K562 (cell line): ENCODE measurements at regions not wholly inside any gene's neighbourhood (a gene's known extent, or its start where the extent isn't known, plus 50 kb on each side); places are given as distances from the start of the nearest gene placed in this dataset.

Experiments
- ATAC-seq: fragments of 200-7000 bp; cut with Tn5 transposase; 3 replicates; pipeline ENCODE4 v1.9.1; 2020; ENCODE audit warnings: moderate library complexity
- BruUV-seq: library from RNA; stranded (reverse); fragments of 400-500 nt; replicated peaks from 2 replicates; lab custom pipeline; 2021; lab: Mats Ljungman, UMichigan
- CTCF ChIA-PET: fragments of 300-600 bp; formaldehyde crosslinking; extraction: SDS; loops from one replicate; lab custom pipeline; 2021; ENCODE audit warnings: low intra/inter-chr PET ratio; lab: Yijun Ruan, JAX
- POLR2A ChIA-PET: fragments of 300-600, 350-650 bp; sonication (Branson Sonifier 250); formaldehyde crosslinking; extraction: SDS; loops from one replicate; lab custom pipeline; 2021; ENCODE audit warnings: antibody characterized with exemption, inconsistent platforms; lab: Yijun Ruan, JAX
- DNase-seq, 4 experiments: peaks; one replicate each; pipeline versions ENCODE4 v3.0.0 to v3.0.0-alpha.2; 2011 to 2018; ENCODE audit warnings: low spot score in 3 of 4, mixed read lengths in 3 of 4; ENCODE audit errors: extremely low read depth in 1 of 4
- FAIRE-seq: peaks from 2 replicates; lab custom pipeline; 2011; peaks lifted over from hg19 to GRCh38; lab: Jason Lieb, UNC
- H2AFZ ChIP-seq: 2 replicates; pipeline ENCODE4 v1.6.0; 2011; ENCODE audit warnings: low read depth, low read length, control low read depth, inconsistent platforms
- H3K27ac ChIP-seq: fragments of 200-600 bp; 3 replicates; pipeline ENCODE4 v1.8.0; 2011; ENCODE audit warnings: low read depth, mild to moderate bottlenecking, control low read depth, inconsistent platforms, low read length, moderate library complexity, mixed read lengths; ENCODE audit errors: extremely low read depth
- H3K27me3 ChIP-seq, 2 experiments: fragments of 300-600 bp in 1 of 2; 2 replicates in 1 of 2; 3 replicates in 1 of 2; pipeline versions ENCODE4 v1.6.0 to v1.8.0; 2011; ENCODE audit warnings: inconsistent platforms in 2 of 2, low read length in 2 of 2, mild to moderate bottlenecking in 1 of 2, mixed read lengths in 1 of 2, moderate library complexity in 1 of 2; ENCODE audit not compliant: control insufficient read depth in 2 of 2, insufficient read depth in 2 of 2
- H3K36me3 ChIP-seq: fragments of 300-600 bp; 3 replicates; pipeline ENCODE4 v1.8.0; 2011; ENCODE audit warnings: mild to moderate bottlenecking, low read length, inconsistent platforms; ENCODE audit not compliant: control insufficient read depth, insufficient read depth
- H3K4me1 ChIP-seq, 2 experiments: fragments of 200-600 bp in 1 of 2; replicated peaks in 1 of 2; 2 replicates in 1 of 2; 3 replicates in 1 of 2; pipeline versions ENCODE4 v1.5.1 to v1.8.0; 2011; ENCODE audit warnings: inconsistent platforms in 2 of 2, low read length in 2 of 2, mild to moderate bottlenecking in 1 of 2, mixed read lengths in 1 of 2, moderate library complexity in 1 of 2; ENCODE audit not compliant: control insufficient read depth in 2 of 2, insufficient read depth in 2 of 2
- H3K4me2 ChIP-seq: 2 replicates; pipeline ENCODE4 v1.6.1; 2011; ENCODE audit warnings: low read length, control low read depth, inconsistent platforms, mixed read lengths; ENCODE audit not compliant: insufficient read depth
- H3K4me3 ChIP-seq: fragments of 200-600 bp; sonication (generic), shearing (Covaris generic); 2 replicates; pipeline ENCODE4 v1.5.1; 2016; ENCODE audit warnings: control low read depth, inconsistent platforms
- H3K79me2 ChIP-seq: fragments of 200-600 bp; 3 replicates; pipeline ENCODE4 v1.8.0; 2011; ENCODE audit warnings: low read length, inconsistent platforms; ENCODE audit not compliant: control insufficient read depth, insufficient read depth
- H3K9ac ChIP-seq, 2 experiments: 2 replicates each; pipeline versions ENCODE4 v1.6.0 to v1.6.1; 2011; ENCODE audit warnings: low read depth in 2 of 2, low read length in 2 of 2, control low read depth in 1 of 2, inconsistent platforms in 1 of 2, mild to moderate bottlenecking in 1 of 2, mixed read lengths in 1 of 2; ENCODE audit not compliant: insufficient read depth in 1 of 2
- H3K9me1 ChIP-seq: one replicate; pipeline ENCODE4 v1.6.0; 2011; ENCODE audit warnings: inconsistent platforms, mild to moderate bottlenecking, low read length, moderate library complexity; ENCODE audit not compliant: control insufficient read depth, insufficient read depth
- H3K9me3 ChIP-seq: replicated peaks from 2 replicates; pipeline ENCODE4 v1.5.1; 2011; ENCODE audit warnings: low read depth, low read length, inconsistent platforms; ENCODE audit not compliant: control insufficient read depth, insufficient read depth
- H4K20me1 ChIP-seq: replicated peaks from 2 replicates; pipeline ENCODE4 v1.6.1; 2011; ENCODE audit warnings: low read length, inconsistent platforms, mixed read lengths; ENCODE audit not compliant: control insufficient read depth, insufficient read depth
- CBFA2T2 ChIP-seq: fragments of 450-650 bp; conservative IDR thresholded peaks from 2 replicates; pipeline ENCODE4 v1.6.1; 2017; ENCODE audit warnings: mild to moderate bottlenecking
- CCNT2 ChIP-seq: IDR thresholded peaks from 2 replicates; pipeline ENCODE4 v1.6.1; 2011; ENCODE audit warnings: borderline replicate concordance, low read depth, mild to moderate bottlenecking, moderate library complexity, mixed read lengths, low read length; ENCODE audit not compliant: insufficient read length; ENCODE audit errors: extremely low read depth
- CSDE1 ChIP-seq, 2 experiments: fragments of 450-650 bp; IDR thresholded peaks; 2 replicates each; pipeline ENCODE4 v1.6.1; 2016; ENCODE audit warnings: mild to moderate bottlenecking in 1 of 2
- CXXC5 ChIP-seq: fragments of 250-450 bp; sonication (Bioruptor Pico); IDR thresholded peaks from 2 replicates; pipeline ENCODE4 v1.8.0; 2022; ENCODE audit warnings: inconsistent platforms, mild to moderate bottlenecking, moderate library complexity
- EHMT2 ChIP-seq: fragments of 450-650 bp; IDR thresholded peaks from 2 replicates; pipeline ENCODE4 v1.6.1; 2018; ENCODE audit warnings: antibody characterized with exemption
- ELF1 ChIP-seq: fragments of 200-800 bp; sonication (Bioruptor generic); IDR thresholded peaks from 2 replicates; pipeline ENCODE4 v1.6.1; 2016; ENCODE audit warnings: missing genetic modification characterization, missing compliant biosample characterization
- ESRRA ChIP-seq: fragments of 450-650 bp; IDR thresholded peaks from 2 replicates; pipeline ENCODE4 v1.6.1; 2014; ENCODE audit warnings: low read depth, mild to moderate bottlenecking, moderate library complexity, borderline replicate concordance
- EWSR1 ChIP-seq: fragments of 450-650 bp; IDR thresholded peaks from 2 replicates; pipeline ENCODE4 v1.6.1; 2018; ENCODE audit warnings: borderline replicate concordance, mild to moderate bottlenecking, low read depth, moderate library complexity; ENCODE audit not compliant: partially characterized antibody
- HSF4 ChIP-seq: fragments of 250-450 bp; sonication (Bioruptor Pico); IDR thresholded peaks from 2 replicates; pipeline ENCODE4 v2.1.2; 2022; ENCODE audit warnings: mild to moderate bottlenecking, moderate library complexity, borderline replicate concordance
- KLF16 ChIP-seq: IDR thresholded peaks from 2 replicates; pipeline ENCODE4 v1.6.1; 2016; ENCODE audit warnings: antibody characterized with exemption
- MEIS2 ChIP-seq: fragments of 450-650 bp; IDR thresholded peaks from 2 replicates; pipeline ENCODE4 v1.6.1; 2014; ENCODE audit warnings: mild to moderate bottlenecking; ENCODE audit not compliant: partially characterized antibody
- NCOA6 ChIP-seq: fragments of 450-650 bp; IDR thresholded peaks from 2 replicates; pipeline ENCODE4 v1.6.1; 2017; ENCODE audit warnings: mild to moderate bottlenecking
- NONO ChIP-seq, 2 experiments: fragments of 200-400 bp in 1 of 2; fragments of 450-650 bp in 1 of 2; formaldehyde crosslinking in 1 of 2; IDR thresholded peaks; 2 replicates each; pipeline ENCODE4 v1.6.1; 2017; ENCODE audit warnings: low read depth in 2 of 2, mild to moderate bottlenecking in 2 of 2, moderate library complexity in 2 of 2, low read length in 1 of 2
- PCBP1 ChIP-seq: fragments of 200-400 bp; formaldehyde crosslinking; IDR thresholded peaks from 2 replicates; pipeline ENCODE4 v1.6.1; 2018; ENCODE audit warnings: mild to moderate bottlenecking, low read depth, low read length; ENCODE audit not compliant: poor library complexity, severe bottlenecking
- POLR2G ChIP-seq: fragments of 200-400 bp; formaldehyde crosslinking; IDR thresholded peaks from 2 replicates; pipeline ENCODE4 v1.6.1; 2017; ENCODE audit warnings: low read depth, mild to moderate bottlenecking, antibody characterized with exemption, low read length, moderate library complexity
- RBM14 ChIP-seq: fragments of 200-400 bp; formaldehyde crosslinking; IDR thresholded peaks from 2 replicates; pipeline ENCODE4 v1.6.1; 2018; ENCODE audit warnings: low read depth, mild to moderate bottlenecking, low read length, moderate library complexity, borderline replicate concordance; ENCODE audit not compliant: insufficient read depth
- RCOR1 ChIP-seq, 2 experiments: IDR thresholded peaks; 2 replicates each; pipeline ENCODE4 v1.6.1; 2012; ENCODE audit warnings: low read depth in 2 of 2, low read length in 2 of 2, borderline replicate concordance in 1 of 2, improper control_type of control experiment in 1 of 2
- RHOXF2B ChIP-seq: fragments of 250-450 bp; sonication (Bioruptor Pico); conservative IDR thresholded peaks from 2 replicates; pipeline ENCODE4 v1.5.1; 2021
- TAL1 ChIP-seq: fragments of 450-650 bp; IDR thresholded peaks from 2 replicates; pipeline ENCODE4 v1.6.1; 2016; ENCODE audit warnings: mild to moderate bottlenecking
- TCF15 ChIP-seq: fragments of 250-450 bp; sonication (Bioruptor Pico); IDR thresholded peaks from 2 replicates; pipeline ENCODE4 v1.8.0; 2022; ENCODE audit warnings: moderate library complexity, mild to moderate bottlenecking, inconsistent platforms
- TCF7 ChIP-seq: sonication (generic); IDR thresholded peaks from 2 replicates; pipeline ENCODE4 v1.6.1; 2016; ENCODE audit warnings: antibody characterized with exemption, borderline replicate concordance
- ZNF133 ChIP-seq: fragments of 250-450 bp; sonication (Bioruptor Pico); IDR thresholded peaks from 2 replicates; pipeline ENCODE4 v1.4.0; 2020; ENCODE audit warnings: mild to moderate bottlenecking
- ZNF165 ChIP-seq: fragments of 250-450 bp; sonication (Bioruptor Pico); IDR thresholded peaks from 2 replicates; pipeline ENCODE4 v1.4.0; 2020; ENCODE audit warnings: borderline replicate concordance
- ZNF3 ChIP-seq: fragments of 250-450 bp; sonication (Bioruptor Pico); IDR thresholded peaks from 2 replicates; pipeline ENCODE4 v1.5.0; 2021; ENCODE audit warnings: mild to moderate bottlenecking, moderate library complexity
- ZNF316 ChIP-seq: fragments of 450-650 bp; IDR thresholded peaks from 2 replicates; pipeline ENCODE4 v1.6.1; 2016
- WGBS: fragments of 100-300 bp; shearing (Covaris generic); methylation state at CpG from one replicate; pipeline ENCODE4 v1.1.6; 2016; ENCODE audit warnings: low coverage, mixed read lengths; ENCODE audit not compliant: insufficient coverage; ENCODE audit errors: missing lambda C conversion rate; 5-methylcytosine and 5-hydroxymethylcytosine counted together
- in situ Hi-C: fragments of 300-500 bp; cut with MboI; formaldehyde crosslinking; loops from 4 replicates; pipeline ENCODE4 v1.15.0; 2018; ENCODE audit warnings: inconsistent platforms, mixed read lengths
- intact Hi-C: fragments of 100-400 bp; cut with micrococcal nuclease; formaldehyde crosslinking; loops from 2 replicates; pipeline ENCODE4 v1.14.2; 2022

DNA sequence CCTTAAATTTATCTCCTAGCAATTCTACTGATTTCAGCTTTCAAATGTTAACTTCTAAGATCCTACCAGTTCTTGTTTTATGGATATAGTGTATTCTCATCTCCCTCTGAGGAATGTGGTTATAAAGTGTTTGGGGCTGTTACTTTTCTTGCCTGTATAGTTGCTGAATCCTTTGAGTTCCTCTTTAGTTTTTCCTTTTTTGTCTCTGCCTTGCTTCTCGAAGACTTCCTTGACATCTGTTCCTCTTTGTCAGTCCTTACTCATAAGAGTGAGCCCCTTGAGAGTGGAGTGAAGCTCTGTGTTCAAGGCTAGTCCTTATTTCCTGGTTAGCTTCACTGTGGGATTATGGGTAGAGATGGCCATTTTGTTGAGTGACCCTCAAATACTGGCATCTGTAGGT, 84.6 kb downstream of the ELOVL4 start:
- FAIRE-seq, result no peak

GRCh38 chr6:79862126-79862525, 85.2 kb downstream of the ELOVL4 start:
- Histone ChIP-seq H3K27ac (no peak overlapping the region), H3K36me3 (no peaks in the 10 kb centered on the region), H3K9ac (no peak overlapping the region), H3K27me3 (peaks cover 0 to 6% of the 10 kb centered on the region in 2 experiments; a peak in 2 of 5 replicates), H3K4me3 (no peak overlapping the region), H3K4me2 (no peak overlapping the region), H3K4me1 (peaks cover 0 to 4% of the 10 kb centered on the region in 2 experiments; a peak in 1 of 5 replicates), H3K9me1 (no peaks in the 10 kb centered on the region), H3K79me2 (no peaks in the 10 kb centered on the region), H4K20me1 (no peaks in the 10 kb centered on the region), H2AFZ (no peak overlapping the region), H3K9me3 (no peaks in the 10 kb centered on the region)
- POLR2A ChIA-PET, result interaction anchor here (1.1 kb wide), 1 partner anchor 11 kb away, joined by 4 read pairs; no protein-coding TSS in a partner anchor
- no peak for ATAC-seq
- intact Hi-C loops (loop anchor here (10.0 kb wide), 1 partner anchor 233 kb away; no protein-coding TSS in a partner anchor), in situ Hi-C loops (no loop called here)
- 0% methylated on average over 3 of the region's 3 CpGs for WGBS
- no peak for DNase-seq
- FAIRE-seq, result no peak
- BruUV-seq, result no TSS peak
- CTCF ChIA-PET, result no interaction called here
- TF ChIP-seq EHMT2, result no peak
- TF ChIP-seq TCF15 (CRISPR knock-in tag), result no peak
- no peak for TF ChIP-seq NONO (IDR thresholded peaks at IDR 0.05; ENCODE audit: low read depth in 2 of 2, low read length in 1 of 2)
- no peak for TF ChIP-seq RBM14
- TF ChIP-seq EWSR1, result no peak
- no peak for TF ChIP-seq CCNT2
- TF ChIP-seq HSF4 (CRISPR knock-in tag), result no peak
- TF ChIP-seq ZNF3, result no peak
- no peak for TF ChIP-seq RCOR1 (IDR thresholded peaks at IDR 0.05; ENCODE audit: borderline replicate concordance in 1 of 2, low read depth in 2 of 2, low read length in 2 of 2)
- no peak for TF ChIP-seq CXXC5 (CRISPR knock-in tag)
- TF ChIP-seq POLR2G, result no peak
- TF ChIP-seq ESRRA, result no peak
- no peak for TF ChIP-seq NCOA6

More for the DNA sequence above, 84.6 kb downstream of the ELOVL4 start:
- H3K9me3 ChIP-seq, result no peaks in the 10 kb centered on the region
- H3K79me2 ChIP-seq, result no peaks in the 10 kb centered on the region
- DNase-seq (no peak), ATAC-seq (no peak)
- H3K9ac ChIP-seq, result no peak overlapping the region
- no peak overlapping the region for H3K4me3 ChIP-seq
- H3K9me1 ChIP-seq, result no peaks in the 10 kb centered on the region
- peaks cover 0 to 4% of the 10 kb centered on the region in 2 experiments; a peak in 1 of 5 replicates for H3K4me1 ChIP-seq
- BruUV-seq, result no TSS peak
- TF ChIP-seq ZNF165 (CRISPR knock-in tag) (no peak), TCF7 (no peak), ZNF133 (CRISPR knock-in tag) (no peak), KLF16 (no peak), ZNF316 (no peak), CBFA2T2 (no peak), RHOXF2B (CRISPR knock-in tag) (no peak), MEIS2 (no peak), PCBP1 (no peak), TAL1 (no peak), CSDE1 (IDR thresholded peaks at IDR 0.05) (no peak), ELF1 (tag) (no peak)
- 10% methylated on average over 1 of the region's 1 CpG for WGBS
- ChIA-PET CTCF (no interaction called here), POLR2A (interaction anchor here (1.1 kb wide), 1 partner anchor 10 kb away, joined by 4 read pairs; no protein-coding TSS in a partner anchor)
- in situ Hi-C loops, result no loop called here
- H3K4me2 ChIP-seq, result no peak overlapping the region
- H4K20me1 ChIP-seq, result no peaks in the 10 kb centered on the region
- no peak overlapping the region for H3K27ac ChIP-seq
- intact Hi-C loops, result loop anchor here (10.0 kb wide), 1 partner anchor 232 kb away; no protein-coding TSS in a partner anchor
- no peaks in the 10 kb centered on the region for H3K36me3 ChIP-seq
- H2AFZ ChIP-seq, result no peak overlapping the region
- peaks cover 0 to 6% of the 10 kb centered on the region in 2 experiments; a peak in 2 of 5 replicates for H3K27me3 ChIP-seq
